Hematopoietic multipotent progenitor cell treated with erythropoietin and hydrocortisone succinate and interleukin-3 and kit ligand, for 8 days (in vitro differentiated cells): ENCODE measurements at regions not wholly inside any gene's neighbourhood (a gene's known extent, or its start where the extent isn't known, plus 50 kb on each side); places are given as distances from the start of the nearest gene placed in this dataset.
A peak's percentile ranks its signal among the peaks of the same experiment; 100 is the strongest.
"Not testable (repeated sequence)": the region's sequence is repeated elsewhere in the genome, so short reads cannot be mapped to it uniquely, and the experiment has no call there.

Source experiments
- DNase-seq: peaks from one replicate; pipeline ENCODE4 v3.0.0-alpha.2; 2015

- DNase-seq, result no peak
Measured at GRCh38 chr2:81363800-81364199, 1059.2 kb upstream of the LRRTM1 start.

- DNase-seq, result not testable (repeated sequence)
Measured at GRCh38 chr2:81362468-81362867, 1057.9 kb upstream of the LRRTM1 start.

GRCh38 chr2:81355436-81355835 lies 1050.9 kb upstream of the LRRTM1 start:
- no peak for DNase-seq

- DNase-seq, result no peak
Measured at GRCh38 chr2:81334046-81334445, 1029.5 kb upstream of the LRRTM1 start.

GRCh38 chr2:81328968-81329367 lies 1024.4 kb upstream of the LRRTM1 start:
- no peak for DNase-seq

- DNase-seq, result no peak
Measured at GRCh38 chr2:81327911-81328310, 1023.4 kb upstream of the LRRTM1 start.

GRCh38 chr2:81324046-81324445 lies 1019.5 kb upstream of the LRRTM1 start:
- peak; percentile 10 for DNase-seq

GRCh38 chr2:81304154-81304830 lies 999.7 kb upstream of the LRRTM1 start:
- no peak for DNase-seq

DNA sequence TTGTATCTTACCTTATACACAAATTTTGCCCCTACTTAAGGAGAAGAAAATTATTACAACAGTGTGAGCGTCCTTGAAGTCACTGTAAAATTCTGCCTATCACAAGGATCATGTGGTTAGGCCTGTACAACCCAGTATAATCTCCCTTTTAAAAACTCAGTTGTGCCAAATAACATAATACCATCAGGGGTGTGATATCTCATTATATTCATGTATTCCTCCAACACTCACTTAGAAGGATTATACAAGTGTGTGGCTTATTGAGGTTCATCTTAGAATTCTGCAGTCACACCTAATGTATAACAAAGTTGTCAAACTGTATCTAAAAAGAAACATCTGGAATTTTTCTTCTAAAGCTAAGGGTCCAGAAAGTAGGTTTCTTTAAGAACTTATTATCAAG lies 998.8 kb upstream of the LRRTM1 start:
- no peak for DNase-seq

DNA sequence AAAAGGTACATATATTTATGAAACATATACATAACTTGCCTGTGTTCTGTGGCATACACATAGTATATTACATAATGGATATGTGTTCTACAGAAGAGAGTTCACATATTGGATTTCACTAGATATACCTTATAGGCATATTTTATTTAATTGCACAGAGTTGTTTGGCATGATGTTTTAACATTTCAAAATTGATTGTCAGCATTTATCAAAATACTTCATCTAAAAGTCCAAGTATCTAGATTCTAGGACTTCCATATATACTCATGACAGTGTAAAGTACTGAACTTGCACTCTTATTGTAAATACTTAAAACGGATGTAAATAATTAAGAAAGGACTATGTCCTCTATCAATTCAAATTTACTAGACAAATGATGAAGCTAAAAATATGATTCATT lies 995.3 kb upstream of the LRRTM1 start:
- no peak for DNase-seq

GRCh38 chr2:81290846-81291245 lies 986.3 kb upstream of the LRRTM1 start:
- no peak for DNase-seq

GRCh38 chr2:81283081-81283480 lies 978.5 kb upstream of the LRRTM1 start:
- no peak for DNase-seq

DNA sequence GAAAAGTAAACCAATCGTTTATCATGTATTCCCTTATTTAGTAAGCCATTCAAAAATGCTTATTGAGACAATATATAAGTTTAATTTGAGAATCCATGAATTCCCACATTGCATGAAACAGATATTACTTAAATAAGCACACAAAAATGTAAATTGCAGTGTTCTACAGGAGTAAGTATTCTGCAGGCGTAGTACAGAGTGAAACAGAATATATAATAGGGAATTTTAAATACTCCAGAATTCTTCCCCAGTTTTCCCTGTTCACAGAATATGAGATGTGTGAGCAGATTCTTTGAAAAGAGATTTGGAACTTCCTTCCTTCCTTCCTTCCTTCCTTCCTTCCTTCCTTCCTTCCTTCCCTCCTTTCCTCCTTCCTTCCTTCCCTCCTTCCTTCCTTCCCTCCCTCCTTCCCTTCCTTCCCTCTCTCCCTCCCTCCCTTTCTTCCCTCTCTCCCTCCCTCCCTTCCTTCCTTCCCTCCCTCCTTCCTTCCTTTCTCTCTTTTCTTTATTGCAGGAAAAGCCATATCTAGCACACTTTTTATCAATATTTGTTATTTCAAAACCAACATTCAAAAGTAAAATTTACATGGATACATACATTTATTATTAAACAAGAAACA lies 977.7 kb upstream of the LRRTM1 start:
- DNase-seq, result no peak

DNA sequence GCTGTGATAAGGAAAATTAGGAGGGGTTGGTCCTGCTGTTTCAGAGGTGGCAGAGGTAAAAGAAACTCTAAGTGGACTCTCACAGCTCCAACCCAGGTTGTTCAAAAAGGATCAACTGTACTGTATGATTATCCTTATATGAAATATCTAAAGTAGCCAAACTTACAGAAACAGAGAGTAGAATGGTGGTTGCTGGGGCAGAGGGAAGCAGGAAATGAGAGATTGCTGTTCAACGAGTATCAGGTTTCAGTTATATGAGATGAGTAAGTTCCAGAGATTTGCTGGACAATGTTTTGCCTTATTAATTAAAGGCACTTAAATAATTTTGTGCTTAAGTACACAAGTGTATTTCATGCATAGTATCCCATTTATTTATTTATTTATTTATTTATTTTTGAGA lies 972.0 kb upstream of the LRRTM1 start:
- DNase-seq, result no peak

GRCh38 chr2:81266106-81266505 lies 961.6 kb upstream of the LRRTM1 start:
- DNase-seq, result peak; percentile 4

DNA sequence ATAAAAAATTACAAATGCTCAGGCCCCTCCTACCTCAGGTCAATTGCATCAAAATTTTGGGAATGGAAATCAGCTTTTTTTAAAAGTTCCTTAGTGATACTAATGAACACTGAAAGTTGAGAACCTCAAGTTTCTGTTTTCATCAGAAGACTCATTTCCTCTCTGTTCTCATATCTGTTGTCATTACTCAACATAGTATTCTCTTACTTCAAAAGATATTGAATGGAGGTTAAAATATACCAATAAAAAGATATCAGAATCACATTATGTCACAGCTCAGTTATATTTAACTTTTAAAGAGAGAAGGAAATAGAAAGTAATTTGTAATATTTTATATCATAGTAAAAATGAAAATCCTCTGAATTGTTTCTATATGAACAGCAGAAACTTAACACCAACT lies 959.4 kb upstream of the LRRTM1 start:
- no peak for DNase-seq

- DNase-seq, result no peak
Measured at GRCh38 chr2:81260320-81260719, 955.8 kb upstream of the LRRTM1 start.

GRCh38 chr2:81250270-81250669 lies 945.7 kb upstream of the LRRTM1 start:
- DNase-seq, result no peak

- DNase-seq, result no peak
Measured at GRCh38 chr2:81249152-81249551, 944.6 kb upstream of the LRRTM1 start.

GRCh38 chr2:81247648-81248047 lies 943.1 kb upstream of the LRRTM1 start:
- DNase-seq, result no peak

GRCh38 chr2:81242501-81242900 lies 937.9 kb upstream of the LRRTM1 start:
- DNase-seq, result no peak

GRCh38 chr2:81238462-81238861 lies 933.9 kb upstream of the LRRTM1 start:
- DNase-seq, result no peak

- no peak for DNase-seq
Measured at GRCh38 chr2:81235601-81236000, 931.0 kb upstream of the LRRTM1 start.

DNA sequence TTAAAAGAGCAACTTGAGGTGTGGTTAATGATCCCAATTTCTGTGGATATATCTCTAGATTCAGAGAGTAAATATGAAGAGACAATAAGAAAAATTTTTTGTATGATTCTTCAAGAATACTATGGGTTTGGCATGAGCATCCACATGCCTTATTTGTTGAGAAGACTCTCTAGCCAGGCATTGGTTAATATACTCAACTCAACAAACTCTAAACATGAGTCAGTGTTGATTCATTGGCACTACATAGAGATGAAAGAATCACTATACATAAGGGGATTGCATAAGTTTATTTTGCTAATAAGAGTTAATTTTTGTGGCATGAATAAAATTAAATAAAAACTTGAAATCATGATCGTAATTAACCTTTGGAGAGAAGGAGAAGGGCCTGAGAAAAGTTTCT lies 930.2 kb upstream of the LRRTM1 start:
- no peak for DNase-seq

DNA sequence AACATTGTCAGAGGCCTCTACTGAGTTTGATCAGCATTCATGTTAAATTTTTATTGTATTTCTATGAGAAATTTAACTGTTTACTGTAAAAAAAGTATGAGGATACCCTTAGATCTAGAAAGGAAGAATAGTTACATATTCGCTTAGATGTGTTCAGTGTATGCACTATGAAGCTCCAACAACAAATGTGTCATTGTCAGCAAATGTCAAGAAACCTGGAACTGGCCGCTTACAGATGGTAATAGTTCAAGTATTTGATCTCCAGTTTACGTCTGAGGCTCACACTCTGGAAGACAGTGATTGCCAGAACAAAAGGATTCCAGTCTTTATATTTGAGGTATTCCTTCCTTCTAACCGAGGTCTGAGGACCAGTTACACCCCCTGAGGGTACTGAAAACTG lies 921.2 kb upstream of the LRRTM1 start:
- DNase-seq, result no peak
